ENCODE measurements at regions not wholly inside any gene's neighbourhood (a gene's known extent, or its start where the extent isn't known, plus 50 kb on each side); places are given as distances from the start of the nearest gene placed in this dataset.
"Not testable (repeated sequence)": the region's sequence is repeated elsewhere in the genome, so short reads cannot be mapped to it uniquely, and the experiment has no call there.

DNA sequence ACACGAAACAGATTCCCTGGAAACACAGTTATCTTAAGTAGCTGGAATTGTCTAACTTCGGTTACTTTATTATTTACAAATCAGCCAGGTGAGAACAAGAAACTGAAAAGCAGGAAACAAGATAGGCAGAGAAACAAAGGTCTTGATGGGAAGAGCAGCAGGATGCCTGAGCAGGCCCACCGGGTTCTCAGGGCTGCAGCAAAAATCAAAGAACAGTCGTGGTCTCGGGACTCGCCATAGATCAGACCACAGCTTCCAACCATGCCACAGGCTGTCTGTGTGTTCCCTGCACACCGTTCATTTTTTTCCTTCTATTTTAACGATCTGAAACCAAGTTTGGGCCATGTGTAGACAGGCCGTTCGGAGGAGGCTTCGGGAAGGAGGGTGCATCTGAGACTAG lies 62.7 kb upstream of the SOX11 start:
- H3K79me2 ChIP-seq (ENCODE audit: insufficient read depth, low read length); H3K4me2 ChIP-seq (ENCODE audit: low read length); DNase-seq (ENCODE audit: low read depth, low spot score); ATAC-seq; H3K27ac ChIP-seq (ENCODE audit: low read depth, low read length); H3K9me3 ChIP-seq (ENCODE audit: control insufficient read depth in 1 of 2, insufficient read depth in 1 of 2, low read depth in 1 of 2, low read length in 2 of 2); H2AFZ ChIP-seq (ENCODE audit: low read depth, low read length, poor library complexity, severe bottlenecking); H3K9me2 ChIP-seq (ENCODE audit: insufficient read depth); intact Hi-C loops (cut with micrococcal nuclease); BruUV-seq (replicated peaks); CTCF ChIA-PET; H3K27me3 ChIP-seq (ENCODE audit: insufficient read depth, low read length); H4K20me1 ChIP-seq (ENCODE audit: insufficient read depth); POLR2A ChIA-PET; H3K9ac ChIP-seq (ENCODE audit: low read length); RAD21 ChIA-PET (ENCODE audit: low non-redundant PET in 1 of 2, low total read pairs in 2 of 2, uncharacterized antibody in 2 of 2, unreplicated experiment in 2 of 2); H3K4me1 ChIP-seq (ENCODE audit: control insufficient read depth in 1 of 2, insufficient read depth in 2 of 2, low read length in 2 of 2); H3K36me3 ChIP-seq (ENCODE audit: control insufficient read depth in 1 of 2, insufficient read depth in 2 of 2, low read length in 2 of 2); H3K4me3 ChIP-seq (replicated peaks in 1 of 2; ENCODE audit: low read depth in 1 of 2, low read length in 2 of 2): not testable (repeated sequence)

- BruUV-seq (replicated peaks); H3K9me2 ChIP-seq (ENCODE audit: insufficient read depth); H3K79me2 ChIP-seq (ENCODE audit: insufficient read depth, low read length); H3K4me1 ChIP-seq (ENCODE audit: control insufficient read depth in 1 of 2, insufficient read depth in 2 of 2, low read length in 2 of 2); H3K4me3 ChIP-seq (replicated peaks in 1 of 2; ENCODE audit: low read depth in 1 of 2, low read length in 2 of 2); H3K27ac ChIP-seq (ENCODE audit: low read depth, low read length); ATAC-seq; H3K27me3 ChIP-seq (ENCODE audit: insufficient read depth, low read length); H4K20me1 ChIP-seq (ENCODE audit: insufficient read depth); H3K36me3 ChIP-seq (ENCODE audit: control insufficient read depth in 1 of 2, insufficient read depth in 2 of 2, low read length in 2 of 2); H3K4me2 ChIP-seq (ENCODE audit: low read length); POLR2A ChIA-PET; H3K9me3 ChIP-seq (ENCODE audit: control insufficient read depth in 1 of 2, insufficient read depth in 1 of 2, low read depth in 1 of 2, low read length in 2 of 2); CTCF ChIA-PET; RAD21 ChIA-PET (ENCODE audit: low non-redundant PET in 1 of 2, low total read pairs in 2 of 2, uncharacterized antibody in 2 of 2, unreplicated experiment in 2 of 2); H2AFZ ChIP-seq (ENCODE audit: low read depth, low read length, poor library complexity, severe bottlenecking); H3K9ac ChIP-seq (ENCODE audit: low read length); DNase-seq (ENCODE audit: low read depth, low spot score); intact Hi-C loops (cut with micrococcal nuclease): not testable (repeated sequence)
Observed at GRCh38 chr2:5637051-5637450, 55.1 kb upstream of the SOX11 start.
